Transverse colon (tissue), 4 donors: ENCODE measurements at regions not wholly inside any gene's neighbourhood (a gene's known extent, or its start where the extent isn't known, plus 50 kb on each side); places are given as distances from the start of the nearest gene placed in this dataset.

Experiments used
- DNase-seq: peaks from one replicate; pipeline ENCODE4 v3.0.0-alpha.2; 2019
- H3K27ac ChIP-seq, 4 donors: fragments of 200-600 bp; sonication (generic); 2 replicates each; pipeline ENCODE4 v1.5.1; 2016 to 2018; ENCODE audit warnings: inconsistent platforms in 4 of 4
- H3K27me3 ChIP-seq: fragments of 200-600 bp; sonication (generic); 2 replicates; pipeline ENCODE4 v1.5.1; 2017; ENCODE audit warnings: inconsistent platforms
- H3K36me3 ChIP-seq, 4 donors: fragments of 200-600 bp; sonication (generic); 2 replicates each; pipeline ENCODE4 v1.5.1; 2017 to 2019; ENCODE audit warnings: inconsistent platforms in 4 of 4
- H3K4me1 ChIP-seq, 4 donors: fragments of 200-600 bp; sonication (generic); 2 replicates each; pipeline ENCODE4 v1.5.1; 2017 to 2020; ENCODE audit warnings: inconsistent platforms in 4 of 4
- H3K4me3 ChIP-seq, 4 donors: fragments of 200-600 bp; sonication (generic); 1 replicate in 1 of 4; 2 replicates in 3 of 4; pipeline versions ENCODE4 v1.5.1 to v1.6.1; 2017 to 2019; ENCODE audit warnings: inconsistent platforms in 4 of 4
- H3K9me3 ChIP-seq, 2 donors: fragments of 200-600 bp; sonication (generic); 2 replicates each; pipeline ENCODE4 v1.5.1; 2017 to 2019; ENCODE audit warnings: inconsistent platforms in 2 of 2
- EP300 ChIP-seq: sonication (generic); formaldehyde crosslinking; IDR thresholded peaks from one replicate; pipeline ENCODE4 v1.6.1; 2017; ENCODE audit warnings: antibody characterized with exemption, low read depth
- POLR2A ChIP-seq: fragments of 450-650 bp; IDR thresholded peaks from one replicate; pipeline ENCODE4 v1.6.1; 2016; ENCODE audit warnings: antibody characterized with exemption, mild to moderate bottlenecking, moderate library complexity
- POLR2AphosphoS5 ChIP-seq, 3 donors: sonication (generic); formaldehyde crosslinking; IDR thresholded peaks; one replicate each; pipeline ENCODE4 v1.6.1; 2016; ENCODE audit warnings: antibody characterized with exemption in 3 of 3
- WGBS, 2 donors: methylation state at CpG; one replicate each; pipeline ENCODE4 v1.1.5; 2018; ENCODE audit warnings: low coverage in 1 of 2; 5-methylcytosine and 5-hydroxymethylcytosine counted together
- in situ Hi-C, 4 donors: fragments of 200-750 bp; cut with MboI; loops; one replicate each; pipeline versions ENCODE4 v1.15.0 to v1.15.1; 2017; ENCODE audit warnings: low sequenced_read_pairs in 3 of 4, low pct_ligation_motif_present in 1 of 4, low pct_unique_long_range_greater_than_20kb in 1 of 4
- intact Hi-C: fragments of 100-400 bp; cut with DNase I; formaldehyde crosslinking; loops from one replicate; pipeline ENCODE4 v1.15.1; 2023; ENCODE audit warnings: low total_unique reads
- TF ChIP-seq, protein P1 (sequence below), 5 experiments: fragments of 200-600 bp in 3 of 5; fragments of 450-650 bp in 2 of 5; sonication (generic) in 3 of 5; IDR thresholded peaks; 1 replicate in 2 of 5; 2 replicates in 3 of 5; pipeline ENCODE4 v1.5.1; 2016 to 2017; ENCODE audit warnings: antibody characterized with exemption in 5 of 5, inconsistent platforms in 3 of 5, mild to moderate bottlenecking in 2 of 5, moderate library complexity in 1 of 5

DNA sequence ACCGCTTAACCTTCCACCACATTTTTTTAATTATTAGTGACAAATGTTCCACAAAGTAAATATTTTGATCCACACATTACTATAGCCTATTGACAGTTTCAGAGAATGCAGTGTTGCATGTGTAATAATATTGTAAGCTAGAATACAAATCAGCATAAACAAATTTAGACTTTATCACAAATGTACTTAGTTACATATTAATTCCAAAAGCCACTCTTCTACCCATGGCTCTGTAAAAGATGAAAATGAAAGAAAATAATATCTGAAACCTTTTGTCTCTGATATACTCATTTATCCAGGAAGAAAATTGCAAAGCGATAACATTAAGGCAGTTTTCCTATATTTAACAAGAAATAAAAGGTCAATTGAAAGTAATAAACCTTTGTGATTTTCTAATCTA lies 954.0 kb upstream of the MAN1A1 start:
- in situ Hi-C loops, result no loop called here
- DNase-seq, result no peak
- H3K4me1 ChIP-seq, result no peaks in the 10 kb centered on the region
- intact Hi-C loops, result no loop called here
- no peak overlapping the region for H3K4me3 ChIP-seq
- no peaks in the 10 kb centered on the region for H3K36me3 ChIP-seq
- no peak overlapping the region for H3K27ac ChIP-seq
- WGBS, 2 donors, result 78 to 85% methylated on average over 2 of the region's 2 CpGs
- TF ChIP-seq EP300 (no peak), POLR2A (no peak)
- no peaks in the 10 kb centered on the region for H3K9me3 ChIP-seq
- no peaks in the 10 kb centered on the region for H3K27me3 ChIP-seq

DNA sequence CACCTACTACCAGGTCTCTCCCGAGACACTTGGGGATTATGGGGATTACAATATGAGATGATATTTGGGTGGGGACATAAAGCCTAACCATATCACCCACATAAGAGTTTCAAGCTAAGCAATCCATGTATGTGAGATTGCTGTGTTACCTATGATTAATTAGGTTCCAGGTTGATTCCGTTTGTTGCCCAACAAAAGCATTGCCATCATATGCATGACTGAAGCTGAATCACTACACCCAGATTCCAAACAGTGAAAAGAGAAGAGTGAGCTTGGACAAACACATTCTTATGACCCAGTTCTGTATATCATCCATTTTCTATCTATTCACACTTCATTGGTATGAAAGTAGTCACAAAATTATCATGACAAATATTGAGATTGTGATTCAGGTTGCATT lies 952.5 kb upstream of the MAN1A1 start:
- TF ChIP-seq, protein P1, sequence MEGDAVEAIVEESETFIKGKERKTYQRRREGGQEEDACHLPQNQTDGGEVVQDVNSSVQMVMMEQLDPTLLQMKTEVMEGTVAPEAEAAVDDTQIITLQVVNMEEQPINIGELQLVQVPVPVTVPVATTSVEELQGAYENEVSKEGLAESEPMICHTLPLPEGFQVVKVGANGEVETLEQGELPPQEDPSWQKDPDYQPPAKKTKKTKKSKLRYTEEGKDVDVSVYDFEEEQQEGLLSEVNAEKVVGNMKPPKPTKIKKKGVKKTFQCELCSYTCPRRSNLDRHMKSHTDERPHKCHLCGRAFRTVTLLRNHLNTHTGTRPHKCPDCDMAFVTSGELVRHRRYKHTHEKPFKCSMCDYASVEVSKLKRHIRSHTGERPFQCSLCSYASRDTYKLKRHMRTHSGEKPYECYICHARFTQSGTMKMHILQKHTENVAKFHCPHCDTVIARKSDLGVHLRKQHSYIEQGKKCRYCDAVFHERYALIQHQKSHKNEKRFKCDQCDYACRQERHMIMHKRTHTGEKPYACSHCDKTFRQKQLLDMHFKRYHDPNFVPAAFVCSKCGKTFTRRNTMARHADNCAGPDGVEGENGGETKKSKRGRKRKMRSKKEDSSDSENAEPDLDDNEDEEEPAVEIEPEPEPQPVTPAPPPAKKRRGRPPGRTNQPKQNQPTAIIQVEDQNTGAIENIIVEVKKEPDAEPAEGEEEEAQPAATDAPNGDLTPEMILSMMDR (IDR thresholded peaks at IDR 0.05), result no peak
- no peak for TF ChIP-seq POLR2A
- TF ChIP-seq EP300, result no peak
- no peak for TF ChIP-seq POLR2AphosphoS5 (IDR thresholded peaks at IDR 0.05)
- no peaks in the 10 kb centered on the region for H3K9me3 ChIP-seq
- in situ Hi-C loops (no loop called here), intact Hi-C loops (no loop called here)
- no peaks in the 10 kb centered on the region for H3K4me1 ChIP-seq
- DNase-seq, result no peak
- WGBS, 2 donors, result 71 to 88% methylated on average over 1 to 2 of the region's 2 CpGs
- H3K36me3 ChIP-seq, result no peaks in the 10 kb centered on the region
- no peaks in the 10 kb centered on the region for H3K27me3 ChIP-seq
- no peak overlapping the region for H3K27ac ChIP-seq
- no peak overlapping the region for H3K4me3 ChIP-seq

DNA sequence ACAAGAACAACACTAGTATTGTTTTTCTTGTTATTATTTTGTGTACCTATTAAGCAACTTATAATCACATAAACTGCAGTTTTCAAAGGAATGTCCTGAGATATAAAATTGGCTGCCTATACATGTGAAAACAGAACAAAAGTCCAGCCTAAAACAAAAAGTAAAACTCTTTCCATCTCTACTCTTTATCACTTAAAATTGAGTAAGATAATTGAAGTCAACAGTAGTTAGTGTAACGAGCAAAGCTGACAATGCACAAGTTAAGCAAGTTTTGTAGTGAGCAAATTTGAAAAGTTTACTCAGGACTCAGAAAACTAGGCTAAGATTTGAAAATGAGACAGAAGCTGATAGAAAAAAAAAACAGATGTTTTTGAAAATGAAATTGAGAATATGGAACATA lies 941.4 kb upstream of the MAN1A1 start:
- TF ChIP-seq EP300 (no peak), POLR2AphosphoS5 (IDR thresholded peaks at IDR 0.05) (no peak), POLR2A (no peak)
- TF ChIP-seq, protein P1 (IDR thresholded peaks at IDR 0.05), result no peak
- DNase-seq, result no peak
- in situ Hi-C loops (no loop called here), intact Hi-C loops (no loop called here)
- H3K9me3 ChIP-seq, result no peaks in the 10 kb centered on the region
- no peak overlapping the region for H3K27ac ChIP-seq
- no peak overlapping the region for H3K4me3 ChIP-seq
- no peaks in the 10 kb centered on the region for H3K27me3 ChIP-seq
- no peaks in the 10 kb centered on the region for H3K4me1 ChIP-seq
- H3K36me3 ChIP-seq, result no peaks in the 10 kb centered on the region
- 13 to 37% methylated on average over 1 of the region's 1 CpG for WGBS, 2 donors

DNA sequence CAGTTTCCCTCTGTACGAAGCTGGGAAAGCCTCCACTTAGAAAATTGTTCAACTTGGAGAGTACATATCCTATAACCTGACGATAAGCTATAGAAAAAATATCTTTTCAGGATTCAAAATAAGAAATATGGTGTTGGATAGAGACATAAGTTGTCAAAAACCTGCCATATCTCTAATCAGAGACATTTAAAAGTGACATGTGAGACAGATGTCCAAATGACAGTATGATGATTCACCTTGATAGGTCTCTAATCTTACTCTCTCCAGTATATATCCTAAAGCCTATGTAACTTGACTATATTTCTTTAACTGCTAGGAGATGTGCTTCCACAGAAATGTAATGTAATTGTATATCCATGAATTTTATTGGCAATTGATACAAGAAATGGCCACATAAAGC lies 932.4 kb upstream of the MAN1A1 start:
- TF ChIP-seq, protein P1 (IDR thresholded peaks at IDR 0.05), result no peak
- TF ChIP-seq POLR2AphosphoS5 (IDR thresholded peaks at IDR 0.05) (no peak), EP300 (no peak), POLR2A (no peak)
- intact Hi-C loops, result no loop called here
- Histone ChIP-seq H3K4me3 (no peak overlapping the region), H3K27ac (no peak overlapping the region), H3K4me1 (no peaks in the 10 kb centered on the region), H3K36me3 (no peaks in the 10 kb centered on the region), H3K27me3 (no peaks in the 10 kb centered on the region), H3K9me3 (no peaks in the 10 kb centered on the region)
- 85 to 92% methylated on average over 2 of the region's 2 CpGs for WGBS, 2 donors
- in situ Hi-C loops, result no loop called here
- no peak for DNase-seq

DNA sequence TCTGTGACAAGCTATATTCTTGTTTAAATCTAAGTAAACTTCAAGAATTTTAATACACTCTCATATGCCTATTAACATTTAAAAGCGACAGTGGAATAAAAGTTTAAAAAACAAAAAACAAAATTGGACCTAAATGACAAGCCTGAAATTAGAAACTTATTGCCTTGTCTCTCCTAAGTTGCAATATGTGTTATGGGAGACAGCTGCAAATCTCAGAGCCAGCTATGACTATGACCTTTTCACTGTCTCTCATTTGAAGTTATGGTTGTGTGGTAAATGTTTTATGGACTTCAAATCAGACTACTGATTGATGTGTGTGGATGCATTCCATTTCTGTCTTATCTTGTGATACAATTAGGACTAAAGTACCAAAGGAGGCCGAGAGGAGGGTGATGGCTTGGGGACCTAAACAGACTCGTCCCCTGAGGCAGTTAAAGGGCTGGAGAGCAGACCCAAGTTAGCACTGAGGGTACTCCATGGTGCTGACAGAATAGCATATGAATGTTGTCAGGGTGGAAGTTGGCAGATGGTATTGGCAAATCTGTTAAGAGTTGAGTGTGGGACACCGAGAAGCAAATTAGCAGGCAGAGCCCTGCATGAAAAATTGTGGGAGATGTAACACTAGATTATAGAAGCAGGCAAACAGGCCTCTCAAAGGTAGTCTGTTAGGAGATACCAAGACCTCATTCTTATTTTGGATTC lies 930.1 kb upstream of the MAN1A1 start:
- in situ Hi-C loops, result no loop called here
- 50 to 59% methylated on average over 4 of the region's 4 CpGs for WGBS, 2 donors
- TF ChIP-seq EP300 (no peak), POLR2A (no peak), POLR2AphosphoS5 (IDR thresholded peaks at IDR 0.05) (no peak)
- TF ChIP-seq, protein P1 (IDR thresholded peaks at IDR 0.05), result no peak

More for the DNA sequence above, 930.1 kb upstream of the MAN1A1 start:
- no peaks in the 10 kb centered on the region for H3K27me3 ChIP-seq
- H3K36me3 ChIP-seq, result no peaks in the 10 kb centered on the region
- intact Hi-C loops, result no loop called here
- H3K4me3 ChIP-seq, result no peak overlapping the region
- H3K27ac ChIP-seq, result no peak overlapping the region
- no peak for DNase-seq
- H3K4me1 ChIP-seq, result no peaks in the 10 kb centered on the region
- H3K9me3 ChIP-seq, result no peaks in the 10 kb centered on the region
